ENCODE measurements at regions not wholly inside any gene's neighbourhood (a gene's known extent, or its start where the extent isn't known, plus 50 kb on each side); places are given as distances from the start of the nearest gene placed in this dataset.
"Not testable (repeated sequence)": the region's sequence is repeated elsewhere in the genome, so short reads cannot be mapped to it uniquely, and the experiment has no call there.

- no peak for DNase-seq
Measured at GRCh38 chr7:148515237-148515636, 75.3 kb upstream of the C7orf33 start.

DNA sequence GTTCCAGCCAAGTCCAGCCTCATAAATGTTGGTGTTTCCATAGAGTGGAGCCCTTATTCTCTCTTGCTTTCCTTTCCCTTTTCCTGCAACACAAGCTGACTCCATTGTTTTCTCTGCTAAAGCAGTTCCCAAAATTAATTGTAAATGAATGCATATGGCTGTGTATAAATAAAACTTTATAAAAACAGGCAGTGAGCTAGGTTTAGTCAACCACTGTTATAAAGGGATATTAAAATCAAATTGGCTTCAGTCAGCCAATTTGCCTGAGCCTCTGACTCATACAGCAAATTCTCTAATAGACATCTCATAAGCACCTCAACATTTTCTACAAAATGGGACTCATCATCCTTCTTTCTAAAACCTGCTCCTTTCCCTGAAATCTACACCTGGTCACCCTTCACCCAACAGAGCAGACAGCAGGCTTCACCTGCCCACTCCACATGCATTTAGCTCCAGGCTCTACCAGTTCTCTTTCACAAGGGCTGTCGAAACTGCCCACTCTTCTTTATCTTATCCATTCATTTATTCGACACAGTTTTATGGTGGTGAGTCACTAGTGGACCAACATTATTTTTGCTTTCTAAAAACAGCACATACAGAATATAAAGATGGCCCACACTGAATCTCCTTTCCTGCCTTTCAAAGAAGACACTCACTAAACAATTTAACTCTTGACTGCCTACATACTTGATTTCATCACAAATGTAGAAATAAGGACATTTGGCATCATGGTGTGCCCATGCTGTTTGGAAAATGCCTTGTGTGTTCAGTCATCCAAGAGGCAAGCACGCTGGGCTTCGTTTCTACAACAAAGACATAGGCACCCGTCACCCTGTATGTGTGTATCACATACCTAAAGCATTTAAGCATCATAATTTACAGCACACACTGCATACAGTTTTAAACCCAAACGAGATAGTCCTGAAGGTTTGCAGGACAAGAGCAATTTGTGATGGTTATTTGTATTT lies 74.6 kb upstream of the C7orf33 start:
- DNase-seq: no peak

GRCh38 chr7:148519386-148519785 lies 71.2 kb upstream of the C7orf33 start:
- not testable (repeated sequence) for DNase-seq

GRCh38 chr7:148521271-148521670 lies 69.3 kb upstream of the C7orf33 start:
- DNase-seq: no peak

DNA sequence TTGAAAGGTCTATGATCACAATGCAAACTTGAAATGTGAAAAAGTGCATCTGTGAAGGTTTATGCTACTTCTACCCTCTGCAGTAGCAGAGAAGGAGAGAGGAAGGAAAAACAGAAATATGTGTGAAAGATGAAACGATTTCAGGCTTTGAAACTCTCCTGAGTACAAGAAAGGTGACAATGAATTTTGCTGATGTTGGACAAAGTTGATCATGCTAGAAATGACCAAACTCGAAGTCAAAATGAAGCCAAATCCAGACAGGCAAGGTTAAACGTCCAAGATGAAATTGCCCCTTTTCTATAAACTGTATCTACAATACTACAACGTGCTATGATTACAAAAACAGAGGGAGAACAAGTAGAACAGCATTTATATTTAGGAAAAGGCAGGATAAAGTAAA lies 67.0 kb upstream of the C7orf33 start:
- DNase-seq: no peak

DNA sequence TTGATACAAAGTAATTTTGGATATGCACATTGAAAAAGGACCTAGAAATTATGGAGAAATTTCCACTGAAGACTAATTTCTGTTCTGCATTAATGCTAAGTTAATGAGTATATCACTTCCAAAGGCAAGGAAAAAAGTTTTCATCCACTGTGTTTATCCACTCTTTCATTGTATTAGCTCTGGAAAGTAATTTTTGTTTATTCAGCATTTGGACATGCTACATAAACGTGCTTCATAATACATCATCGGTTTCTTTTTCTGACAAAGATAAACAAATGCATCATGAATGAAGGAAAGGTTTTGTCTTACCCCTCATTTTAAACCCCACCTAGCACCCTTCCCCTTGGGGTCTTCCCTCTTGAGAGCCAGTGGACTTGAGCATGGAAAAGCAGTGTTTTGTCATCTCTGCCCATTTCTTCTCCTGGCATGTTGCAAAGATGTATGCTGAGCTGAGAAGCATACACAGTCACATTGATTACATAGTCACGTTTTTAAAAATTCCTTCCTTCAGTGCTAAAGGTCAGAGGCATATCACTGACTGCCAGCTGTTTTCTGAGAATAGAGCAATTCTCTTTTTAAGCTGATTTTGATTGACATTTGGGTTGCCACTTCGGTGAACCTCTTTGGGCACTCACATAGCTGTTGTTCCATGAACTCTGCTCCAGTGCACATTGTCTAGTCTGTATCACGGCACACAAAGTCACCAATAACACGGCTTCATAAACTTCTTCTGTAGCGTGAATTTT lies 65.9 kb upstream of the C7orf33 start:
- DNase-seq: no peak

DNA sequence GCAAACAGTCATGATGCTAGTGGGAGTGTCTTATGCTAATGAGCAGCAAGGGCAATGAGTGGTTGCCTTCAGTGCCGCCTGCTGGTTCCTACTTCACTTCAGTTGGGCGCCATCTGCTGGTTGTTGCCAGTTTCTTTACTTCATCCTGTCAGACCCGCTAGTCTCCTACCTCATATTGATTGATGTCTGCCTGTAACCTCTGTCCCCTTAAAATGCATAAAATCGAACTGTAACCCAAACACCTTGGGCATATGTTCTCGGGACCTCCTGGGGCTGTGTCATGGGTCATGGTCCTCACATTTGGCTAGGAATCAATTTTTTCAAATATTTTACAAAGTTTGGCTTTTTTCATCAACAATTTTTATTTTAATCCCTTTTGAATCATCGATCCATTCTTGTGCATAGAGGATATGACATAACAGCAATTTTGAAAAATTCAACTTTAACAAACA lies 62.8 kb upstream of the C7orf33 start:
- DNase-seq: peak; percentile 91 to 92

- DNase-seq: peak; percentile 22 to 34
Measured at GRCh38 chr7:148535217-148535616, 55.3 kb upstream of the C7orf33 start.

- DNase-seq: no peak
Measured at GRCh38 chr7:148537435-148537834, 53.1 kb upstream of the C7orf33 start.

DNA sequence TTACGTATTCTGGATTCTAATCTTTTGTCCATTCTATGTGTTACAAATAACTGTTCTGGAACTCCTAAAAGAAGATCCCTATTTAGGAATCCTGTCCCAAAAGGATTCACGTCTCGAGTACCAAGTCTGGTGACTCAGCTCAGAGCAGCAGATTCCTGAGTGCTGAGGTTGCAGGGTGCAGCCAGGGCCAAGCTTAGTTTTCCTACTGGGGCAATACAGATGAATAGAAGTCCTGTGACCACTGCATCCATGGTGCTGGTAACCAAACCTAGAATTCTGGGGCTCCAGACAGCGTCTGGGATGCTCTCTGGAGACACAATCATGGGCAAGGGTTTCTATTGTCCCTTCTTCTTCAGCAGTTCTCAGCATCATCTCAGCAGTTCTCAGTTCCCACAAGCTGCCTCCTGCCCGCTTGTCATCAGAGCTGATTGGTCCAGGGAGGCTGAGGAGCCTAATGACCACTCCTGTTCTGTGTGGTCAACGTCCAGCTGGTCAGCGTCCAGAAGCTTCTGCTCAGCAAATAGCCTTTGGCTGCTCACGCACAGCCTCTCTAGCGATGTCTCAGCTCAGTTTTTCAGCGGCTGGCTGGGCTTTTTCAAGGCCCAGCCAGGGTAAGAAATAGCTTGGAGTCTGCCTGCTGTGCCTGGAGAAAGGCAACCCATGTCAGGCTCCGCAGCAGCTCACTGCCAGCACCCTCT lies 50.4 kb upstream of the C7orf33 start:
- DNase-seq: no peak

Data from stimulated activated CD4-positive, alpha-beta T cell treated with anti-CD3 and anti-CD28 coated beads, Interleukin-2, amount 100 ng/mL, for 24 hours (primary cell).